Suppressor macrophage (primary cell): ENCODE measurements at regions not wholly inside any gene's neighbourhood (a gene's known extent, or its start where the extent isn't known, plus 50 kb on each side); places are given as distances from the start of the nearest gene placed in this dataset.

Experiments
- DNase-seq, 4 experiments: peaks; one replicate each; pipeline ENCODE4 v3.0.0-alpha.2; 2020 to 2022

DNA sequence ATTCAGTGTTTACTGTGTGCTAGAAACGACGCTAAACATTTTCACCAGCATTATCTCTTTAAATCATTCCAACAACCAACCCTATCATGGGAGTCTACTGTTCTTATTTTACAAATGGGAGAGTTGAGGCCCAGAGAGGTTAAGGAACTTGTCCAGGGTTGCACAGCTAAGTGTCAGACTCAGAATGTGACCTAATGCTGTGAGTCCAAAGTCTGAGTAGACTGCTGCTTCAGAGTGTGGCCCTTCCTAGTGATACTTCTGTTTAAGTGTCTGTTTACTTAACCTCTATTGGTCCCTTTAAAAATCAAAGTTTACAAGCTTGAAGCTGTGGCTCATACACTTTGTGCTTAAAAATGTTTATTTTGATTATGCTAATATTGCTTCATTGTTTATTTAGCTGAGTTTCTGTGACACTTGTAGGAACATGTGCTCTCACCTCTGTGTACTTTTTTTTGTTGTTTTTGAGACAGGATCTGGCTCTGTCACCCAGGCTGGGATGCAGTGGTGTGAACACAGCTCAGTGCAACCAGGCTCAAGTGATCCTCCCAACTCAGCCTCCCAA, 84.4 kb upstream of the SYPL1 start:
- no peak for DNase-seq

- no peak for DNase-seq
Measured at GRCh38 chr7:106193661-106194060, 81.5 kb upstream of the SYPL1 start.

- DNase-seq, result no peak
Measured at GRCh38 chr7:106190589-106191330, 78.6 kb upstream of the SYPL1 start.

GRCh38 chr7:106187613-106188350, 75.7 kb upstream of the SYPL1 start:
- DNase-seq, result no peak

- no peak for DNase-seq
Measured at GRCh38 chr7:106185719-106186118, 73.6 kb upstream of the SYPL1 start.

DNA sequence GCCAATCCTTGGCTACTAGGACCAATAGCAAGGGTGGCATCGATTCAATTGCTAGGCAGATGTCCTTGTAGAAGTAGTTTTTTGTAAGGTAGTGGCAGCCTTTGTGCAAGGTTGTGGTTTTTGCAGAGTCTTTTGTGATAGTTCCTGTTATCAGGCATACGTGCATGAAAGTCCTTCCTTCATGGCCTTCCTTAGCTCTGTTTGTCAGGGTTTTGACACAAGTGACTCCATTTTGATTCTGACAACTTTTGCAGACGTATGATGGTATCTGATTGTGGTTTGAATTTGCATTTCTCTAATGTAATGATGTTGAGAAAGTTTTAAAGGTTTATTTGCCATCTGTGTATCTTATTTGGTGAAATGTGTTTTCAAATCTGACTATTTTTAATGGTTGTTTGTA, 71.8 kb upstream of the SYPL1 start:
- peak in 1 of 4 experiments; percentile 10 for DNase-seq

DNA sequence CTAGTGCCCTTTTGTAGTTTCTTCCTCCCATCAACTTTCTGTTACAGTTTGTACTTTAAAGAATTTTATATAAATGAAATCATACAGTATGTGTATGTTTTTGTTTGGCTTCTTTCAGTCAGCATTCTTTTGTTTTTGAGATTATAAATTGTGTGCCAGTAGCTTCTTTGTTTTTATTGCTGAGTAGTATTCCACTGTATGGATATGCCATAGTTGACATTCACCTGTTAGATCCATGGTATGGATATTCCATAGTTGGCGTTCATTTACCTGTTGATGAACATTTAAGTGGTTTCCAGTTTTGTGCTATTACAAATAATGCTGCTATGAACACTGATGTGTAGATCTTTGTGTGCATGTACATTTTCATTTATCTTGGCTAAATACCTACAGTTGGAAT, 70.8 kb upstream of the SYPL1 start:
- DNase-seq, result no peak

DNA sequence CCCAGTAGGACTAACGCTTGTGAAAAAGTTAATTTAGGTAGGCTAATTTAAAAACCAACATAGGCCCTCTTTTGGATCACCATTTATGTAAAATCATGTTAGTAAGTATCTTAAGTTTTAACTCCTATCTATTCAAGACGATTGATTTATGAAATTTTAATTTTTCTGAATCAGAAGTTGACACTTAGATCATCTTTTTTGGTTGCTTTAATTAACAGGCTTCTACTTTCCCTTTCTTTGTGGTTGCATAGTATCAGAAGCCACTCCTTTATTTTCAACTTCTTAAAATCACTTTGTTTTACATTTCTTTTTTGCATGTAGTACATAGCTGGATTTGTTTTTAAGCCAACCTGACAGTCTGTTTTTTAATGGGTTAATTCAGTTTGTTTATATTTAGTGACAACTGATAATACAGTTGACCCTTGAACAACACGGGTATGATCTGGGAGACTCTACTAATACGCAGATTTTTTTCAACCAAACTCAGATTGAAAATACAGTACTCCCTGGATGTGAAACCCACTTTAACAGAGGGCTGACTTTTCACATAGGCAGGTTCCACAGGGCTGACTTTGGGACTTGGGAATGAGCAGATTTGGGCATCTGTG, 69.7 kb upstream of the SYPL1 start:
- DNase-seq, result no peak

DNA sequence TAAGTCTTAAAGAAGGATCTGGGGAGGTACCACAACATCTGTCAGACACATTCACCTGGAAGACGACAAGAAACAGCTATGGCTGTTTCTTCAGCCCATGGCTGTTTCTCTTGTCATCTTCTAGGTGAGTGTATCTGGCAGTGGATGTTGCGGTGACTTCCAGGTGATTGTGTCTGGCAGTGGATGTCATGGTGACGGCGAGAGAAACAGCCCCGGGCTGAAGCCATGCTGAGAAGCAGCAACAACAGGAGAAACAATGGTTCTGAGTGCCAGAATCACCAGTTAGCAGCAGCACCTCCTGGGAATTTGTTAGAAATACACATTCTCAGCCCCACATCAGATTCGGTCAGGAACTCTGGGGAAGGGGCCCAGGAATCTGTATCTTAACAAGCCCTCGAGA, 68.6 kb upstream of the SYPL1 start:
- DNase-seq, result no peak

- no peak for DNase-seq
Measured at GRCh38 chr7:106179256-106179655, 67.1 kb upstream of the SYPL1 start.

DNA sequence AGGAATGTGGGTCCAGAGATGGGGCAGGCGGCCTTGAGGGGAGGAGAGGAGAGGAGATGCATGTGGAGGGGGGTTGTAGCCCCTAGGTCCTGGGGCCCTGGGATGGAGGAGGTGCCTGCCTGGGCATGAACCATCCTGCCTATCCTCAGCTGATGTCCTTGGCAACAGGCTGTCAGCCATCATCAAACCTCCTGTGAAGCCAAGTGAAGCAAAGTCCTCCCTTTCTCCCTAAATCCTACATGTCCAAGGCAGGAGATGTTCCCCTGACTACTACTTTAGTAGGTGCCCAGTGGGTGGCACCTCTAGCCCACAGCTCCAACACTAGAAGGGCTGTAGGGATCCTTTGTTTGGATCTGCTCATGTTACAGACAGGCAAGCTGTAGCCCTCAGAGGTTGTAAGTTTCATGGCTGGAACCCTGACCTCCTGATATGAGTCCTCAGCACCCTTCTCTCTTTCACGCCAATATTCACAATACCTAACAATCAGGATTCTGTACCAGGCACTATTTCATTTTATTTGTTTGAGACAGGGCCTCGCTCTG, 66.6 kb upstream of the SYPL1 start:
- peak in 1 of 4 experiments; percentile 10 for DNase-seq

DNA sequence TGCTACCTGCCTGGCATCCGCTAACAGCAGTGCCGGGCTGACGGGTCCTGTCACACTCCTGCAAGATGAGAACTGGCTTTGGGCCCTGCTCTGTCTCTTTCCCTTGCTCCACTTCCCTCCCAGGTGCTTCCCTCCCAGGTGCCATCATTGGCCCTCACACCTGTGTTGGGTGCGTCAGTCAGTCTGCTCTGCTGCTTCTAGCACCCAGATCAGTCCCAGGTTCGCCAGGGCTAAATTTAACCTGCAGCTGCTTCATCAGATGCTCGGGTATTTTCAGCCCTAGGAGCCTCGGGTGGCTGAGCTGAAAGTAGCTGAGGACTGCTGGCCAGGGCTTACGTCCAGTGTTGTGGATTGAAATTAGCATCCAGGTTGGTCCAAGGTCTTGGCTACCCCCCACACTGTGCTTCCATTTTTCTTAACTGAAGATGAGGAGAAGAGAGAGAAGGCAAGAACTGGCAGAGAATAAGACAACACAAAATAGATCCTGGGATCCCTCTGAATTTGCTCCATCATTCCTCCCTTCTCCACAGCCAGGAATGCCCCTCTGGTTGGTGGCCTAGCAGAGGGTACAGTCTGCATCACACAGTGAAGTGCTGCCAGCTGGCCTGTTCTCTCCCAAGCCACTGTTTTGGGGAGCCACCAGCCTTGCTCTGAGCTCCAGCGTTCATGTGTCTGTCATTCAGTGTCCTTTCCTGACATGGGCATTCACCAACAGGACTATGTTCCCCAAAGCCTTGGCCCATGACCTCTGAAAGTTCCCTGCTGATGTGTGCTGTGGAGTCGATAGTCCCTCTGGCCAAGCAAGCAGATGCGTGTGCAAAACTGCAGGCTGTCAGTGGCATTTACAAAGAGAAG, 65.9 kb upstream of the SYPL1 start:
- no peak for DNase-seq

GRCh38 chr7:106177300-106177690, 65.2 kb upstream of the SYPL1 start:
- peak in 3 of 4 experiments; percentile 6 to 15 (median 9) for DNase-seq

GRCh38 chr7:106176414-106177299, 64.5 kb upstream of the SYPL1 start:
- peak; percentile 82 to 91 (median 87) for DNase-seq

- no peak for DNase-seq
Measured at GRCh38 chr7:106175507-106175906, 63.4 kb upstream of the SYPL1 start.

DNA sequence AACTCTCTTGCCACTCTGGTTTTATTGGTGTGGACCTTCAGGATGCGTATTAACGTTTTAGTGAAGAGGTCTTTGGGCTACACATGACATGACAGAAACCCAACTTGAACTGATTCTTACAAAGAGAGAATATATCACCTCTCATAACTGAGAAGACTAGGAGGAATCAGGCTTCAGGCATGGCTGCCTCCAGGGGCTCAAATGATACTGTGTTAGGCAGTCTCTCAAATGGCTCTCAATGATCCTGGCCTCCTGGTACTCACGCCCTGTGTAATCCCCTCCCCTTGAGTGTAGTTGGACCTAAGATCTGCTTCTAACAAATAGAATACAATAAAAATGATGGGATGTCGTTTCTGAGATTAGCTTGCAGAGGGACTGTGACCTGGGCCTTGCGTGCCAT, 58.5 kb upstream of the SYPL1 start:
- DNase-seq, result no peak

- DNase-seq, result no peak
Measured at GRCh38 chr7:106169821-106170610, 57.9 kb upstream of the SYPL1 start.

- DNase-seq, result peak in 2 of 4 experiments; percentile 32 to 51
Measured at GRCh38 chr7:106167439-106168136, 55.5 kb upstream of the SYPL1 start.

- peak; percentile 77 to 85 (median 78) for DNase-seq
Measured at GRCh38 chr7:106166651-106167342, 54.7 kb upstream of the SYPL1 start.
